Mesothelial cell of epicardium (in vitro differentiated cells): ENCODE measurements at regions not wholly inside any gene's neighbourhood (a gene's known extent, or its start where the extent isn't known, plus 50 kb on each side); places are given as distances from the start of the nearest gene placed in this dataset.

Experiments used
- DNase-seq, 2 experiments: peaks; one replicate each; pipeline ENCODE4 v3.0.0; 2021; ENCODE audit warnings: low spot score in 2 of 2; ENCODE audit not compliant: unreplicated experiment in 2 of 2
- H3K27ac Mint-ChIP-seq: 2 replicates; pipeline ENCODE4 v1.8.0; 2021; ENCODE audit warnings: mixed read lengths
- H3K27me3 Mint-ChIP-seq: 2 replicates; pipeline ENCODE4 v1.8.0; 2021; ENCODE audit warnings: low read depth, mixed read lengths
- H3K36me3 Mint-ChIP-seq: 2 replicates; pipeline ENCODE4 v1.8.0; 2021; ENCODE audit warnings: mixed read lengths
- H3K4me1 Mint-ChIP-seq: 2 replicates; pipeline ENCODE4 v1.8.0; 2021; ENCODE audit warnings: mixed read lengths
- H3K4me3 Mint-ChIP-seq: 2 replicates; pipeline ENCODE4 v1.8.0; 2021; ENCODE audit warnings: mild to moderate bottlenecking, moderate library complexity, mixed read lengths
- H3K9me3 Mint-ChIP-seq: 2 replicates; pipeline ENCODE4 v1.8.0; 2021; ENCODE audit warnings: mixed read lengths
- CTCF ChIP-seq: fragments of 200-600 bp; sonication (generic); IDR thresholded peaks from one replicate; pipeline ENCODE4 v1.5.0; 2021; ENCODE audit warnings: antibody characterized with exemption; ENCODE audit not compliant: unreplicated experiment

GRCh38 chr9:29637471-29638237, 2064.4 kb upstream of the C9orf72 start:
- TF ChIP-seq CTCF: no peak
- H3K27me3 Mint-ChIP-seq: no peaks in the 10 kb centered on the region

GRCh38 chr9:29640507-29640906, 2067.2 kb upstream of the C9orf72 start:
- H3K4me3 Mint-ChIP-seq: no peak overlapping the region
- no peak for TF ChIP-seq CTCF
- no peaks in the 10 kb centered on the region for H3K36me3 Mint-ChIP-seq
- no peak overlapping the region for H3K27ac Mint-ChIP-seq
- H3K4me1 Mint-ChIP-seq: peaks cover 17% of the 10 kb centered on the region
- H3K27me3 Mint-ChIP-seq: no peaks in the 10 kb centered on the region
- peaks cover 8% of the 10 kb centered on the region for H3K9me3 Mint-ChIP-seq
- DNase-seq: no peak

More at GRCh38 chr9:29637471-29638237, 2064.4 kb upstream of the C9orf72 start:
- Mint-ChIP-seq H3K4me1 (peaks cover 17% of the 10 kb centered on the region), H3K9me3 (peaks cover 8% of the 10 kb centered on the region), H3K27ac (no peak overlapping the region), H3K36me3 (no peaks in the 10 kb centered on the region), H3K4me3 (no peak overlapping the region)
- DNase-seq: no peak

GRCh38 chr9:29644514-29644913, 2071.2 kb upstream of the C9orf72 start:
- Mint-ChIP-seq H3K4me1 (peaks cover 5% of the 10 kb centered on the region), H3K36me3 (no peaks in the 10 kb centered on the region), H3K27me3 (no peaks in the 10 kb centered on the region), H3K4me3 (no peak overlapping the region), H3K27ac (no peak overlapping the region), H3K9me3 (no peaks in the 10 kb centered on the region)
- no peak for DNase-seq
- TF ChIP-seq CTCF: no peak

- Mint-ChIP-seq H3K27me3 (no peaks in the 10 kb centered on the region), H3K9me3 (no peaks in the 10 kb centered on the region), H3K4me1 (no peaks in the 10 kb centered on the region), H3K4me3 (no peak overlapping the region), H3K27ac (no peak overlapping the region), H3K36me3 (no peaks in the 10 kb centered on the region)
- TF ChIP-seq CTCF: no peak
- DNase-seq: no peak
These were observed 2074.2 kb upstream of the C9orf72 start for GRCh38 chr9:29647451-29647850.

- DNase-seq: no peak
- Mint-ChIP-seq H3K4me3 (no peak overlapping the region), H3K4me1 (no peaks in the 10 kb centered on the region), H3K27me3 (no peaks in the 10 kb centered on the region), H3K36me3 (no peaks in the 10 kb centered on the region), H3K27ac (no peak overlapping the region), H3K9me3 (no peaks in the 10 kb centered on the region)
- no peak for TF ChIP-seq CTCF
These were observed 2074.9 kb upstream of the C9orf72 start for GRCh38 chr9:29648132-29648531.
